ENCODE measurements at regions not wholly inside any gene's neighbourhood (a gene's known extent, or its start where the extent isn't known, plus 50 kb on each side); places are given as distances from the start of the nearest gene placed in this dataset.

DNA sequence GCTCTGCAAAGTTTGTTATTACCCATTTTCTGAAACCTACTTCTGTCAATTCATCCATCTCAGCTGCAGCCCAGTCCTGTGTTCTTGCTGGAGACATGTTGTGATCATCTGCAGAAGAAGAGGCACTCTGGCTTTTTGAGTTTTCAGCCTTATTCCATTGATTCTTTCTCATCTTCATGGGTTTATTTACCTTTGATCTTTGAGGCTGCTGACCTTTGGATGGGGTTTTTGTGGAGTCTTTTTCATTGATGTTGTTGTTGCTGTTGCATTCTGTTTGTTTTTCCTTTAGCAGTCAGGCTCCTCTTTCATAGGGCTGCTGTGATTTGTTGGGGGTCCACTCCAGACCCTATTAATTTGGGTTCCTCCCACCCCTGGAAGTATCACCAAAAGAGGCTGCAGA is 164.3 kb downstream of the FCRL5 start:
- TF ChIP-seq, protein P1, sequence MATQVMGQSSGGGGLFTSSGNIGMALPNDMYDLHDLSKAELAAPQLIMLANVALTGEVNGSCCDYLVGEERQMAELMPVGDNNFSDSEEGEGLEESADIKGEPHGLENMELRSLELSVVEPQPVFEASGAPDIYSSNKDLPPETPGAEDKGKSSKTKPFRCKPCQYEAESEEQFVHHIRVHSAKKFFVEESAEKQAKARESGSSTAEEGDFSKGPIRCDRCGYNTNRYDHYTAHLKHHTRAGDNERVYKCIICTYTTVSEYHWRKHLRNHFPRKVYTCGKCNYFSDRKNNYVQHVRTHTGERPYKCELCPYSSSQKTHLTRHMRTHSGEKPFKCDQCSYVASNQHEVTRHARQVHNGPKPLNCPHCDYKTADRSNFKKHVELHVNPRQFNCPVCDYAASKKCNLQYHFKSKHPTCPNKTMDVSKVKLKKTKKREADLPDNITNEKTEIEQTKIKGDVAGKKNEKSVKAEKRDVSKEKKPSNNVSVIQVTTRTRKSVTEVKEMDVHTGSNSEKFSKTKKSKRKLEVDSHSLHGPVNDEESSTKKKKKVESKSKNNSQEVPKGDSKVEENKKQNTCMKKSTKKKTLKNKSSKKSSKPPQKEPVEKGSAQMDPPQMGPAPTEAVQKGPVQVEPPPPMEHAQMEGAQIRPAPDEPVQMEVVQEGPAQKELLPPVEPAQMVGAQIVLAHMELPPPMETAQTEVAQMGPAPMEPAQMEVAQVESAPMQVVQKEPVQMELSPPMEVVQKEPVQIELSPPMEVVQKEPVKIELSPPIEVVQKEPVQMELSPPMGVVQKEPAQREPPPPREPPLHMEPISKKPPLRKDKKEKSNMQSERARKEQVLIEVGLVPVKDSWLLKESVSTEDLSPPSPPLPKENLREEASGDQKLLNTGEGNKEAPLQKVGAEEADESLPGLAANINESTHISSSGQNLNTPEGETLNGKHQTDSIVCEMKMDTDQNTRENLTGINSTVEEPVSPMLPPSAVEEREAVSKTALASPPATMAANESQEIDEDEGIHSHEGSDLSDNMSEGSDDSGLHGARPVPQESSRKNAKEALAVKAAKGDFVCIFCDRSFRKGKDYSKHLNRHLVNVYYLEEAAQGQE (IDR thresholded peaks at IDR 0.05; ENCODE audit: low read depth): no peak
- TF ChIP-seq EZH2 (IDR thresholded peaks at IDR 0.05): no peak
- TF ChIP-seq, protein P2, sequence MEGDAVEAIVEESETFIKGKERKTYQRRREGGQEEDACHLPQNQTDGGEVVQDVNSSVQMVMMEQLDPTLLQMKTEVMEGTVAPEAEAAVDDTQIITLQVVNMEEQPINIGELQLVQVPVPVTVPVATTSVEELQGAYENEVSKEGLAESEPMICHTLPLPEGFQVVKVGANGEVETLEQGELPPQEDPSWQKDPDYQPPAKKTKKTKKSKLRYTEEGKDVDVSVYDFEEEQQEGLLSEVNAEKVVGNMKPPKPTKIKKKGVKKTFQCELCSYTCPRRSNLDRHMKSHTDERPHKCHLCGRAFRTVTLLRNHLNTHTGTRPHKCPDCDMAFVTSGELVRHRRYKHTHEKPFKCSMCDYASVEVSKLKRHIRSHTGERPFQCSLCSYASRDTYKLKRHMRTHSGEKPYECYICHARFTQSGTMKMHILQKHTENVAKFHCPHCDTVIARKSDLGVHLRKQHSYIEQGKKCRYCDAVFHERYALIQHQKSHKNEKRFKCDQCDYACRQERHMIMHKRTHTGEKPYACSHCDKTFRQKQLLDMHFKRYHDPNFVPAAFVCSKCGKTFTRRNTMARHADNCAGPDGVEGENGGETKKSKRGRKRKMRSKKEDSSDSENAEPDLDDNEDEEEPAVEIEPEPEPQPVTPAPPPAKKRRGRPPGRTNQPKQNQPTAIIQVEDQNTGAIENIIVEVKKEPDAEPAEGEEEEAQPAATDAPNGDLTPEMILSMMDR (IDR thresholded peaks at IDR 0.05 in 2 of 3, conservative IDR thresholded peaks at IDR 0.05 in 1 of 3; ENCODE audit: borderline replicate concordance in 1 of 3, insufficient read depth in 1 of 3, low read depth in 2 of 3, low read length in 2 of 3): no peak
- no peak for TF ChIP-seq EZH2phosphoT487 (IDR thresholded peaks at IDR 0.05; ENCODE audit: borderline replicate concordance)
- TF ChIP-seq RAD21 (IDR thresholded peaks at IDR 0.05; ENCODE audit: low read depth): no peak
- TF ChIP-seq POLR2A (IDR thresholded peaks at IDR 0.05; ENCODE audit: borderline replicate concordance, extremely low read depth, insufficient read depth, insufficient read length): no peak
- TF ChIP-seq, protein P3, sequence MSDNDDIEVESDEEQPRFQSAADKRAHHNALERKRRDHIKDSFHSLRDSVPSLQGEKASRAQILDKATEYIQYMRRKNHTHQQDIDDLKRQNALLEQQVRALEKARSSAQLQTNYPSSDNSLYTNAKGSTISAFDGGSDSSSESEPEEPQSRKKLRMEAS (IDR thresholded peaks at IDR 0.05): no peak
- TF ChIP-seq TCF7L2 (IDR thresholded peaks at IDR 0.05; ENCODE audit: borderline replicate concordance, extremely low read depth, insufficient read depth, insufficient read length): no peak
- TF ChIP-seq ELF1 (IDR thresholded peaks at IDR 0.05; ENCODE audit: borderline replicate concordance, low read depth): no peak
- no peak for TF ChIP-seq POLR2AphosphoS5 (IDR thresholded peaks at IDR 0.05; ENCODE audit: low read depth, low read length)
- no peak for TF ChIP-seq FOSL1 (IDR thresholded peaks at IDR 0.05; ENCODE audit: low read depth)
- TF ChIP-seq EGR1 (IDR thresholded peaks at IDR 0.05; ENCODE audit: low read depth): no peak
- TF ChIP-seq ZNF274 (IDR thresholded peaks at IDR 0.05; ENCODE audit: low read depth, low read length): no peak
